ENCODE measurements at regions not wholly inside any gene's neighbourhood (a gene's known extent, or its start where the extent isn't known, plus 50 kb on each side); places are given as distances from the start of the nearest gene placed in this dataset.

DNA sequence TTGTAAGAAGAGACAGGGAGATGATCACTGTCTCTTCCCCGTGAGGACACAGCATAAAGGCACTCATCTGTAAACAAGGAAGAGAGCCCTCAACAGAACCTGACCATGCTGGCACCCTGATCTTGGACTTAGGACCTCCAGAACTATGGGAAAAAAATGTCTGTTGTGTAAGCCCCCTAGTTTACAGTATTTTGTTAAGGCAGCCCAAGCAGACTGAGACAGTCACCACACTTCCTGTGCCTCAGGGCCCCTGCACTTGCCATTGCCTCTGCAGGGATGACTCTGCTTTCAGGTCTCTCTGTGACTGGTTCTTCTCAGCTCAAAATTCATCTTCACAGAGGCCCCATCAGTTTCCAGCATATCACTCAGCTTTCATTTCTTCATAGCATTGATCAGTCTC, 372.1 kb downstream of the TLE1 start:
- H3K4me3 ChIP-seq (replicated peaks in 1 of 3; ENCODE audit: insufficient read depth in 1 of 3, low read depth in 1 of 3, low read length in 3 of 3), result no peak overlapping the region
- no peaks in the 10 kb centered on the region for H3K79me2 ChIP-seq (ENCODE audit: control insufficient read depth, insufficient read depth, low read length)
- ChIA-PET CTCF (no interaction called here), POLR2A (no interaction called here)
- no peaks in the 10 kb centered on the region for H3K9me3 ChIP-seq (replicated peaks; ENCODE audit: control insufficient read depth, insufficient read depth, low read length)
- TF ChIP-seq, protein P1, sequence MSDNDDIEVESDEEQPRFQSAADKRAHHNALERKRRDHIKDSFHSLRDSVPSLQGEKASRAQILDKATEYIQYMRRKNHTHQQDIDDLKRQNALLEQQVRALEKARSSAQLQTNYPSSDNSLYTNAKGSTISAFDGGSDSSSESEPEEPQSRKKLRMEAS (IDR thresholded peaks at IDR 0.05; ENCODE audit: insufficient read depth, insufficient read length), result no peak
- TF ChIP-seq GATA2 (IDR thresholded peaks at IDR 0.05; ENCODE audit: insufficient read depth, insufficient read length, low read depth, low read length) (no peak), FOS (IDR thresholded peaks at IDR 0.05; ENCODE audit: borderline replicate concordance, insufficient read depth, low read length) (no peak), EZH2 (IDR thresholded peaks at IDR 0.05; ENCODE audit: borderline replicate concordance, low read depth, low read length, severe bottlenecking) (no peak), POLR2A (IDR thresholded peaks at IDR 0.05; ENCODE audit: low read depth, low read length) (no peak), MYC (IDR thresholded peaks at IDR 0.05; ENCODE audit: low read depth, low read length) (no peak)
- H3K27ac ChIP-seq (ENCODE audit: insufficient read depth, low read depth, low read length), result no peak overlapping the region
- no peaks in the 10 kb centered on the region for H3K4me1 ChIP-seq (ENCODE audit: control insufficient read depth, extremely low read depth, insufficient read depth, low read length)
- H3K27me3 ChIP-seq (ENCODE audit: control insufficient read depth in 2 of 2, insufficient read depth in 2 of 2, low read length in 2 of 2), result no peaks in the 10 kb centered on the region
- BruUV-seq (replicated peaks), result no TSS peak
- dilution Hi-C loops (cut with MboI; ENCODE audit: extremely low pct_ligation_motif_present, low sequenced_read_pairs) (no loop called here), intact Hi-C loops (cut with micrococcal nuclease) (no loop called here)
- no peak for FAIRE-seq
- H4K20me1 ChIP-seq (replicated peaks; ENCODE audit: control insufficient read depth, extremely low read depth, insufficient read depth, low read length), result no peaks in the 10 kb centered on the region
- H3K4me2 ChIP-seq (ENCODE audit: insufficient read depth, low read length), result no peak overlapping the region
- DNase-seq (ENCODE audit: low read depth, low spot score), result no peak
- no peak overlapping the region for H3K9ac ChIP-seq (replicated peaks; ENCODE audit: extremely low read depth, insufficient read depth, low read length)
- no peaks in the 10 kb centered on the region for H3K36me3 ChIP-seq (ENCODE audit: control insufficient read depth in 2 of 2, extremely low read depth in 1 of 2, insufficient read depth in 2 of 2, low read length in 2 of 2)
- no peak overlapping the region for H2AFZ ChIP-seq (ENCODE audit: low read depth, low read length)
- H3K9me1 ChIP-seq (replicated peaks; ENCODE audit: control insufficient read depth, extremely low read depth, insufficient read depth, low read length), result no peaks in the 10 kb centered on the region

DNA sequence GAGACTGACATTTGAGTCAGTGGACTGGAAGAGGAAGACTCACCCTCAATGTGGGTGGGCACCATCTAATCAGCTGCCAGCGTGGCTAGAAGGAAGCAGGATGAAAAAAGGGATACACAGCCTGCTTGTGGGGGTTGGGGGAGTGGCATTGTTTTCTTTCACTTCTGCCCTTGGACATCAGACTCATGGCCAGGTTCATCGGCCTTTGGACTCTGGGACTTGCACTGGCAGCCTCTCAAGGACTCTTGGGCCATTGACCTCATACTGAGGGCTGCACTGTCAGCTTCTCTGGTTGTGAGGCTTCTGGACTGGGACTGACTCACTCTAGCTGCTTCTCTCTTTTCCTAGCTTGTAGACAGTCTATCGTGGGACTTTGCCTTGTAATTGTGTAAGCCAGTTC, 374.9 kb downstream of the TLE1 start:
- intact Hi-C loops (cut with micrococcal nuclease) (loop anchor here (5.0 kb wide), 1 partner anchor 1293 kb away; no protein-coding TSS in a partner anchor), dilution Hi-C loops (cut with MboI; ENCODE audit: extremely low pct_ligation_motif_present, low sequenced_read_pairs) (no loop called here)
- Histone ChIP-seq H4K20me1 (replicated peaks; ENCODE audit: control insufficient read depth, extremely low read depth, insufficient read depth, low read length) (no peaks in the 10 kb centered on the region), H3K9ac (replicated peaks; ENCODE audit: extremely low read depth, insufficient read depth, low read length) (no peak overlapping the region), H3K4me3 (replicated peaks in 1 of 3; ENCODE audit: insufficient read depth in 1 of 3, low read depth in 1 of 3, low read length in 3 of 3) (no peak overlapping the region), H3K4me1 (ENCODE audit: control insufficient read depth, extremely low read depth, insufficient read depth, low read length) (no peaks in the 10 kb centered on the region), H3K4me2 (ENCODE audit: insufficient read depth, low read length) (no peak overlapping the region), H3K36me3 (ENCODE audit: control insufficient read depth in 2 of 2, extremely low read depth in 1 of 2, insufficient read depth in 2 of 2, low read length in 2 of 2) (no peaks in the 10 kb centered on the region), H3K27me3 (ENCODE audit: control insufficient read depth in 2 of 2, insufficient read depth in 2 of 2, low read length in 2 of 2) (no peaks in the 10 kb centered on the region), H3K9me3 (replicated peaks; ENCODE audit: control insufficient read depth, insufficient read depth, low read length) (no peaks in the 10 kb centered on the region), H3K9me1 (replicated peaks; ENCODE audit: control insufficient read depth, extremely low read depth, insufficient read depth, low read length) (no peaks in the 10 kb centered on the region), H3K27ac (ENCODE audit: insufficient read depth, low read depth, low read length) (no peak overlapping the region), H2AFZ (ENCODE audit: low read depth, low read length) (no peak overlapping the region), H3K79me2 (ENCODE audit: control insufficient read depth, insufficient read depth, low read length) (no peaks in the 10 kb centered on the region)
- TF ChIP-seq GATA2 (IDR thresholded peaks at IDR 0.05; ENCODE audit: insufficient read depth, insufficient read length, low read depth, low read length) (no peak), EZH2 (IDR thresholded peaks at IDR 0.05; ENCODE audit: borderline replicate concordance, low read depth, low read length, severe bottlenecking) (no peak), JUN (IDR thresholded peaks at IDR 0.05; ENCODE audit: borderline replicate concordance, insufficient read depth, insufficient read length, low read depth) (no peak), CTCF (IDR thresholded peaks at IDR 0.05; ENCODE audit: extremely low read depth in 1 of 2, insufficient read depth in 1 of 2, low read depth in 1 of 2, low read length in 2 of 2) (no peak), MYC (IDR thresholded peaks at IDR 0.05; ENCODE audit: low read depth, low read length) (no peak), POLR2AphosphoS5 (IDR thresholded peaks at IDR 0.05; ENCODE audit: insufficient read depth, low read depth, low read length) (no peak), POLR2A (IDR thresholded peaks at IDR 0.05; ENCODE audit: low read depth, low read length) (no peak), FOS (IDR thresholded peaks at IDR 0.05; ENCODE audit: borderline replicate concordance, insufficient read depth, low read length) (no peak)
- TF ChIP-seq, protein P1 (IDR thresholded peaks at IDR 0.05; ENCODE audit: insufficient read depth, insufficient read length), result no peak
- DNase-seq (ENCODE audit: low read depth, low spot score), result no peak
- no peak for FAIRE-seq
- BruUV-seq (replicated peaks), result no TSS peak
- CTCF ChIA-PET, result no interaction called here
- POLR2A ChIA-PET, result no interaction called here
